ENCODE measurements at regions not wholly inside any gene's neighbourhood (a gene's known extent, or its start where the extent isn't known, plus 50 kb on each side); places are given as distances from the start of the nearest gene placed in this dataset.

GRCh38 chr10:113236998-113237397 is 287.0 kb downstream of the TCF7L2 start:
- Histone ChIP-seq H3K79me2 (replicated peaks; ENCODE audit: insufficient read depth) (no peaks in the 10 kb centered on the region), H2AFZ (no peak overlapping the region), H3K4me1 (ENCODE audit: insufficient read depth) (no peaks in the 10 kb centered on the region; the same call in 1 of the 2 replicates), H3K4me2 (no peak overlapping the region), H3K36me3 (ENCODE audit: insufficient read depth) (no peaks in the 10 kb centered on the region), H4K20me1 (replicated peaks; ENCODE audit: insufficient read depth) (no peaks in the 10 kb centered on the region), H3K4me3 (no peak overlapping the region), H3K27me3 (ENCODE audit: insufficient read depth) (no peaks in the 10 kb centered on the region), H3K27ac (ENCODE audit: low read depth) (no peak overlapping the region), H3K9me2 (ENCODE audit: insufficient read depth) (peaks cover 1% of the 10 kb centered on the region), H3F3A (replicated peaks; ENCODE audit: low read depth) (no peaks in the 10 kb centered on the region)
- no peaks in the 10 kb centered on the region for H3K9me3 Mint-ChIP-seq
- peaks cover 2% of the 10 kb centered on the region for H3K27me3 Mint-ChIP-seq (ENCODE audit: insufficient read depth, low read depth, poor library complexity)
- DNase-seq (ENCODE audit: low spot score) (no peak), ATAC-seq (no peak)
- H3K36me3 Mint-ChIP-seq (ENCODE audit: low read depth) = no peaks in the 10 kb centered on the region
- peaks cover 6% of the 10 kb centered on the region for H3K4me1 Mint-ChIP-seq
- no peak overlapping the region for H3K27ac Mint-ChIP-seq
- H3K4me3 Mint-ChIP-seq = no peak overlapping the region
- no peak for TF ChIP-seq NANOG (IDR thresholded peaks at IDR 0.05; ENCODE audit: borderline replicate concordance)
- TF ChIP-seq ZNF462 (CRISPR knock-in tag; IDR thresholded peaks at IDR 0.05) = no peak
- TF ChIP-seq CTCF (conservative IDR thresholded peaks at IDR 0.05; ENCODE audit: low read depth in 2 of 2) = no peak
